Dermis blood vessel endothelial cell (primary cell): ENCODE measurements at regions not wholly inside any gene's neighbourhood (a gene's known extent, or its start where the extent isn't known, plus 50 kb on each side); places are given as distances from the start of the nearest gene placed in this dataset.

ENCODE experiments used
- DNase-seq: peaks from one replicate; pipeline ENCODE4 v3.0.0; 2010

- DNase-seq, result no peak
Observed at GRCh38 chr6:11292594-11293236, 60.2 kb upstream of the NEDD9 start.

DNA sequence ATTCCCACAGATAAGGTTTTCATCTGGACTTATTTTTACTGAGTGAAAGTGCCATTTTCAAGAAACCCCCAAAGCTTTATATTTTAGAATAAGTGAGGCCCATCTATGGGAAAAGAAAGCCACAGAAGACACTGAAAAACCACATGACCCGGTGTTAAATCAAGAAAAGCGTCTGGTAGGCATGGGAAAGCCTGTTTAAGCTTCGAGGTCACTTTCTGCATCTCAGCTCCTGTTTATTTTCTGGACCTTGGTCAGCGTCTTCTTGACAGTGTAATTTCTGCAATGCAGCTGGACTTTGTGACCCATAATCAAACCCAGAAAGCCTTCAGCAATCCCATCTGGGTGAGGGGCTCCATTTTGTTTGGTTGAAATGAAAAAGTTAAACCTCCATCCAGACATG lies 59.6 kb upstream of the NEDD9 start:
- DNase-seq, result no peak

DNA sequence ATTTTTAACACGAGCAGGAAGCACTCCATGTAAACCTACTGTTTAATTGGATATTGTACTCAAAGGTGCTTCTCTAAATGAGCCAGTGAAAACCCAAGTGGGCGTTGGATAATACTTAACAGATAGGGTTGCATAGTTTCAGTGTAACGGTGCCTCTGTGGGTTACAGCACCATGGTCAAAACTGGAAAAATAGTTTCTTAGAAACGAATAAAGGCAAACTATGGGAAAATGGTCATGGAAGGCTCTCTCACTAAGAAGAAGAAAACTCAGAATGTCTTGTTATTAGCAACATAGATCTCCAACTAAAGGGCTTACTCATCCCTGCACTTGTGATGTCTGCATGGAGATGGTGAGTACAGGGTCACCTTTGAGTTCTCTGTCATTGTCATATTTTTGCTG lies 59.1 kb upstream of the NEDD9 start:
- DNase-seq, result no peak

GRCh38 chr6:11290027-11290426 lies 57.6 kb upstream of the NEDD9 start:
- no peak for DNase-seq

DNA sequence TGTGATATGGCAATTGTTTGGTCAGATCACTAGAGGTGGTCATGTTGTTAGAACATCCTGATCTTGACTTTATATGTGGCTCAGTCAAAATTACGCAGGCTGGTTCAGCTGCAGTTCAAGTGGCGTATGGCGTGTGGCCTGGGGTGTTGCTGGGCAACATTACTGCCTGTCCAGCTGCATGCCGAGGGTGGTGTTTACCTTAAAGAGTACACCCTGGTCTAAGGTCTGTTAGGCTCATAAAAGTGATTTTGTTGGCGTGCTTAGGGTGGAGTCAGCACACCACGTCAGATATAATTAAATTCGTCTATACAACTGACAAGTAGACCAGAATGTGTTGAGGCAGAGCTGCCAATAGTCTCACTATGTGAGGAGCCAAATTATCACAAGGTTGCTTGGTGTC lies 55.6 kb upstream of the NEDD9 start:
- no peak for DNase-seq

- no peak for DNase-seq
Observed at GRCh38 chr6:11284996-11285395, 52.5 kb upstream of the NEDD9 start.

DNA sequence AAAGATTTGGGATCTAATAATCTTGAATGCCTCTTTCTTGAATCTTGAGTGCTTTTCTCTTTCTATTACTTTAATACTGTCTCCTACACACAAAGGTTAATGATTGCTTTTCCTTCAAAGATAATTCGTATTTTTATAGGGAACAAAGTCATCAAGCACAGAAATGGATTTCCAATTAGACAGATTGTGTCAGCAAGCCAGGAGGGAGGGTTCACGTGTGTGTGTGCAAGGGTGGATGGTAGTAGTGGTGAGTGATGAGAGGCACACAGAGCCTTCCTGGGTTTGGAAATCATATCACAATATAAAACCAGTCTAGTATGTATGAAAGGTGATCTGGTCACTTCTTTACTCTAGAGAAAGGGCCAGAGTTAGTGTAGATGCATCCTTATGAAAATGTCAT lies 51.2 kb upstream of the NEDD9 start:
- DNase-seq, result no peak

GRCh38 chr6:11282875-11283274 lies 50.4 kb upstream of the NEDD9 start:
- DNase-seq, result no peak
